ENCODE measurements at regions not wholly inside any gene's neighbourhood (a gene's known extent, or its start where the extent isn't known, plus 50 kb on each side); places are given as distances from the start of the nearest gene placed in this dataset.

- no peak overlapping the region for H3K27ac Mint-ChIP-seq
- TF ChIP-seq CTCF (IDR thresholded peaks at IDR 0.05; ENCODE audit: unreplicated experiment in 3 of 3), result no peak
- peaks cover 32% of the 10 kb centered on the region for H3K4me1 Mint-ChIP-seq
- H3K9me3 Mint-ChIP-seq, result no peaks in the 10 kb centered on the region
- no peak overlapping the region for H3K4me3 Mint-ChIP-seq
- no peaks in the 10 kb centered on the region for H3K27me3 Mint-ChIP-seq (ENCODE audit: low read depth)
- H3K36me3 Mint-ChIP-seq (ENCODE audit: low read depth), result no peaks in the 10 kb centered on the region
Observed at GRCh38 chr4:181968371-181968770, 274.8 kb upstream of the TENM3 start.

- Mint-ChIP-seq H3K27me3 (ENCODE audit: low read depth) (no peaks in the 10 kb centered on the region), H3K27ac (no peak overlapping the region), H3K9me3 (peaks cover 3% of the 10 kb centered on the region), H3K4me3 (no peak overlapping the region), H3K36me3 (ENCODE audit: low read depth) (no peaks in the 10 kb centered on the region), H3K4me1 (peaks cover 31% of the 10 kb centered on the region)
- TF ChIP-seq CTCF (IDR thresholded peaks at IDR 0.05; ENCODE audit: unreplicated experiment in 3 of 3), result no peak
Observed at GRCh38 chr4:181969151-181969550, 274.1 kb upstream of the TENM3 start.

- H3K4me3 Mint-ChIP-seq, result no peak overlapping the region
- no peak overlapping the region for H3K27ac Mint-ChIP-seq
- no peaks in the 10 kb centered on the region for H3K27me3 Mint-ChIP-seq (ENCODE audit: low read depth)
- no peak for TF ChIP-seq CTCF (IDR thresholded peaks at IDR 0.05; ENCODE audit: unreplicated experiment in 3 of 3)
- H3K36me3 Mint-ChIP-seq (ENCODE audit: low read depth), result no peaks in the 10 kb centered on the region
- H3K4me1 Mint-ChIP-seq, result peaks cover 31% of the 10 kb centered on the region
- peaks cover 3% of the 10 kb centered on the region for H3K9me3 Mint-ChIP-seq
Observed at GRCh38 chr4:181970366-181970765, 272.8 kb upstream of the TENM3 start.

- peaks cover 21% of the 10 kb centered on the region for H3K4me1 Mint-ChIP-seq
- no peaks in the 10 kb centered on the region for H3K27me3 Mint-ChIP-seq (ENCODE audit: low read depth)
- no peak overlapping the region for H3K27ac Mint-ChIP-seq
- H3K9me3 Mint-ChIP-seq, result peaks cover 3% of the 10 kb centered on the region
- no peaks in the 10 kb centered on the region for H3K36me3 Mint-ChIP-seq (ENCODE audit: low read depth)
- no peak for TF ChIP-seq CTCF (IDR thresholded peaks at IDR 0.05; ENCODE audit: unreplicated experiment in 3 of 3)
- H3K4me3 Mint-ChIP-seq, result no peak overlapping the region
Observed at GRCh38 chr4:181971411-181971810, 271.8 kb upstream of the TENM3 start.

GRCh38 chr4:181971973-181972372 lies 271.2 kb upstream of the TENM3 start:
- Mint-ChIP-seq H3K4me1 (peaks cover 15% of the 10 kb centered on the region), H3K4me3 (no peak overlapping the region), H3K27ac (no peak overlapping the region), H3K27me3 (ENCODE audit: low read depth) (no peaks in the 10 kb centered on the region), H3K9me3 (peaks cover 3% of the 10 kb centered on the region), H3K36me3 (ENCODE audit: low read depth) (no peaks in the 10 kb centered on the region)
- no peak for TF ChIP-seq CTCF (IDR thresholded peaks at IDR 0.05; ENCODE audit: unreplicated experiment in 3 of 3)

GRCh38 chr4:181976764-181977163 lies 266.4 kb upstream of the TENM3 start:
- Mint-ChIP-seq H3K27ac (no peak overlapping the region), H3K4me1 (peaks cover 2% of the 10 kb centered on the region), H3K27me3 (ENCODE audit: low read depth) (no peaks in the 10 kb centered on the region), H3K4me3 (no peak overlapping the region), H3K36me3 (ENCODE audit: low read depth) (no peaks in the 10 kb centered on the region), H3K9me3 (peaks cover 3% of the 10 kb centered on the region)
- no peak for TF ChIP-seq CTCF (IDR thresholded peaks at IDR 0.05; ENCODE audit: unreplicated experiment in 3 of 3)
